H9 (cell line): ENCODE measurements at regions not wholly inside any gene's neighbourhood (a gene's known extent, or its start where the extent isn't known, plus 50 kb on each side); places are given as distances from the start of the nearest gene placed in this dataset.

Source experiments
- DNase-seq: peaks from one replicate; pipeline ENCODE4 v3.0.0-alpha.2; 2017
- H2AFZ ChIP-seq: one replicate; pipeline ENCODE4 v1.6.1; 2013; ENCODE audit warnings: mild to moderate bottlenecking, low read length, control low read depth, moderate library complexity
- H2AK5ac ChIP-seq: 2 replicates; pipeline ENCODE4 v1.6.1; 2013; ENCODE audit warnings: low read length, control low read depth, mixed read lengths; ENCODE audit not compliant: insufficient read length
- H2BK120ac ChIP-seq: one replicate; pipeline ENCODE4 v1.6.1; 2013; ENCODE audit warnings: low read depth, mild to moderate bottlenecking, low read length, control low read depth, inconsistent platforms; ENCODE audit not compliant: poor library complexity, severe bottlenecking
- H2BK12ac ChIP-seq: 2 replicates; pipeline ENCODE4 v1.6.1; 2013; ENCODE audit warnings: low read length, control low read depth, mixed read lengths, low read depth; ENCODE audit not compliant: insufficient read length
- H2BK15ac ChIP-seq: 2 replicates; pipeline ENCODE4 v1.6.1; 2013; ENCODE audit warnings: low read depth, low read length, control low read depth
- H2BK20ac ChIP-seq: one replicate; pipeline ENCODE4 v1.6.1; 2013; ENCODE audit warnings: low read depth, mild to moderate bottlenecking, low read length, control low read depth, inconsistent platforms; ENCODE audit not compliant: poor library complexity, severe bottlenecking
- H2BK5ac ChIP-seq: 2 replicates; pipeline ENCODE4 v1.6.1; 2013; ENCODE audit warnings: low read length, control low read depth, mixed read lengths; ENCODE audit not compliant: insufficient read length
- H3K14ac ChIP-seq: 2 replicates; pipeline ENCODE4 v1.6.1; 2013; ENCODE audit warnings: low read length, control low read depth; ENCODE audit not compliant: insufficient read depth
- H3K18ac ChIP-seq: 2 replicates; pipeline ENCODE4 v1.6.1; 2013; ENCODE audit warnings: low read depth, mild to moderate bottlenecking, mixed read lengths, low read length, control low read depth; ENCODE audit not compliant: insufficient read length
- H3K23ac ChIP-seq: 2 replicates; pipeline ENCODE4 v1.6.1; 2013; ENCODE audit warnings: low read length, control low read depth, mixed read lengths, low read depth; ENCODE audit not compliant: insufficient read length
- H3K23me2 ChIP-seq: 2 replicates; pipeline ENCODE4 v1.6.1; 2013; ENCODE audit warnings: low read depth, mild to moderate bottlenecking, mixed read lengths, low read length, control low read depth; ENCODE audit not compliant: insufficient read length, poor library complexity, severe bottlenecking
- H3K27ac ChIP-seq: 2 replicates; pipeline ENCODE4 v1.5.1; 2013; ENCODE audit warnings: low read length, control low read depth, mixed read lengths, low read depth; ENCODE audit not compliant: insufficient read length
- H3K27me3 ChIP-seq: 2 replicates; pipeline ENCODE4 v1.6.1; 2013; ENCODE audit warnings: low read length, control low read depth, inconsistent platforms; ENCODE audit not compliant: insufficient read depth
- H3K4ac ChIP-seq: 2 replicates; pipeline ENCODE4 v1.6.1; 2013; ENCODE audit warnings: low read depth, mild to moderate bottlenecking, control low read depth, inconsistent platforms, low read length, moderate library complexity
- H3K4me1 ChIP-seq: 2 replicates; pipeline ENCODE4 v1.6.1; 2013; ENCODE audit warnings: low read length, control low read depth, inconsistent platforms; ENCODE audit not compliant: insufficient read depth
- H3K4me2 ChIP-seq: 2 replicates; pipeline ENCODE4 v1.6.1; 2013; ENCODE audit warnings: low read length, control low read depth, mixed read lengths; ENCODE audit not compliant: insufficient read length, insufficient read depth
- H3K56ac ChIP-seq: 2 replicates; pipeline ENCODE4 v1.6.1; 2013; ENCODE audit warnings: low read depth, mild to moderate bottlenecking, mixed read lengths, low read length, control low read depth; ENCODE audit not compliant: insufficient read length
- H3K79me1 ChIP-seq: 2 replicates; pipeline ENCODE4 v1.6.1; 2013; ENCODE audit warnings: low read depth, mild to moderate bottlenecking, moderate library complexity, low read length, control low read depth, inconsistent platforms; ENCODE audit not compliant: insufficient read depth, poor library complexity, severe bottlenecking
- H3K79me2 ChIP-seq: 2 replicates; pipeline ENCODE4 v1.6.1; 2013; ENCODE audit warnings: low read length, control low read depth, inconsistent platforms; ENCODE audit not compliant: insufficient read depth
- H3K9ac ChIP-seq: 2 replicates; pipeline ENCODE4 v1.6.1; 2013; ENCODE audit warnings: low read length, control low read depth, mixed read lengths; ENCODE audit not compliant: insufficient read length; ENCODE audit errors: extremely low read depth
- H3K9me3 ChIP-seq: one replicate; pipeline ENCODE4 v1.6.1; 2013; ENCODE audit warnings: low read depth, low read length, inconsistent platforms; ENCODE audit not compliant: control insufficient read depth
- H3T11ph ChIP-seq: one replicate; pipeline ENCODE4 v1.6.1; 2013; ENCODE audit warnings: mild to moderate bottlenecking, low read length, control low read depth, inconsistent platforms
- H4K20me1 ChIP-seq: one replicate; pipeline ENCODE4 v1.6.1; 2013; ENCODE audit not compliant: control insufficient read depth, insufficient read length, insufficient read depth
- H4K5ac ChIP-seq: 2 replicates; pipeline ENCODE4 v1.6.1; 2013; ENCODE audit warnings: low read depth, mild to moderate bottlenecking, mixed read lengths, low read length, control low read depth; ENCODE audit not compliant: insufficient read length
- H4K8ac ChIP-seq: replicated peaks from 2 replicates; pipeline ENCODE4 v1.6.1; 2013; ENCODE audit warnings: low read length, control low read depth, mixed read lengths, low read depth; ENCODE audit not compliant: insufficient read length
- H4K91ac ChIP-seq: 2 replicates; pipeline ENCODE4 v1.6.1; 2013; ENCODE audit warnings: low read depth, mild to moderate bottlenecking, moderate library complexity, mixed read lengths, low read length, control low read depth; ENCODE audit not compliant: insufficient read length
- H3K27ac Mint-ChIP-seq, 3 experiments: 2 replicates in 2 of 3; 3 replicates in 1 of 3; pipeline ENCODE4 v1.8.0; 2020 to 2021; ENCODE audit warnings: mixed read lengths in 3 of 3, mild to moderate bottlenecking in 1 of 3, moderate library complexity in 1 of 3
- H3K27me3 Mint-ChIP-seq: 2 replicates; pipeline ENCODE4 v1.8.0; 2021; ENCODE audit warnings: low read depth, mild to moderate bottlenecking, moderate library complexity, mixed read lengths
- H3K36me3 Mint-ChIP-seq, 3 experiments: 2 replicates in 2 of 3; 3 replicates in 1 of 3; pipeline ENCODE4 v1.8.0; 2020 to 2021; ENCODE audit warnings: low read depth in 3 of 3, mixed read lengths in 3 of 3; ENCODE audit not compliant: insufficient read depth in 1 of 3
- H3K4me1 Mint-ChIP-seq, 2 experiments: 2 replicates each; pipeline ENCODE4 v1.8.0; 2020; ENCODE audit warnings: mixed read lengths in 2 of 2
- H3K4me3 Mint-ChIP-seq, 2 experiments: 2 replicates in 1 of 2; 3 replicates in 1 of 2; pipeline ENCODE4 v1.8.0; 2020 to 2021; ENCODE audit warnings: mild to moderate bottlenecking in 2 of 2, mixed read lengths in 2 of 2, moderate library complexity in 1 of 2
- H3K9me3 Mint-ChIP-seq, 2 experiments: 2 replicates in 1 of 2; 3 replicates in 1 of 2; pipeline ENCODE4 v1.8.0; 2020; ENCODE audit warnings: mild to moderate bottlenecking in 2 of 2, mixed read lengths in 2 of 2, moderate library complexity in 1 of 2
- CTCF ChIP-seq: fragments of 200-600 bp; sonication (generic); conservative IDR thresholded peaks from 3 replicates; pipeline ENCODE4 v1.8.0; 2021; ENCODE audit warnings: antibody characterized with exemption, mild to moderate bottlenecking

- no peaks in the 10 kb centered on the region for H3K79me2 ChIP-seq
- no peak overlapping the region for H3K4ac ChIP-seq
- H2BK120ac ChIP-seq: no peak overlapping the region
- H3K27me3 ChIP-seq: no peaks in the 10 kb centered on the region
- no peak overlapping the region for H2AK5ac ChIP-seq
- H4K91ac ChIP-seq: no peak overlapping the region
- no peak overlapping the region for H3K4me2 ChIP-seq
- H2BK5ac ChIP-seq: no peak overlapping the region
- H3T11ph ChIP-seq: no peak overlapping the region
- H3K27ac Mint-ChIP-seq: no peak overlapping the region
- H2BK12ac ChIP-seq: no peak overlapping the region
- H2AFZ ChIP-seq: no peak overlapping the region
- no peak overlapping the region for H3K14ac ChIP-seq
- no peaks in the 10 kb centered on the region; a peak in 1 of 4 replicates for H3K4me1 Mint-ChIP-seq
- no peak overlapping the region for H4K5ac ChIP-seq
- no peak overlapping the region for H2BK15ac ChIP-seq
- no peaks in the 10 kb centered on the region for H3K27me3 Mint-ChIP-seq
- peaks cover 0 to 6% (median 5%) of the 10 kb centered on the region in 3 experiments; a peak in 2 of 7 replicates for H3K36me3 Mint-ChIP-seq
- no peak overlapping the region for H3K4me3 Mint-ChIP-seq
- H4K8ac ChIP-seq: no peak overlapping the region
- DNase-seq: no peak
- H3K18ac ChIP-seq: no peak overlapping the region
- H3K56ac ChIP-seq: no peak overlapping the region
- H3K4me1 ChIP-seq: no peaks in the 10 kb centered on the region
- no peaks in the 10 kb centered on the region for H3K23me2 ChIP-seq
- H3K9me3 ChIP-seq: no peaks in the 10 kb centered on the region
- TF ChIP-seq CTCF: no peak
- no peaks in the 10 kb centered on the region for H3K79me1 ChIP-seq
- no peak overlapping the region for H3K9ac ChIP-seq
- H3K27ac ChIP-seq: no peak overlapping the region
- no peaks in the 10 kb centered on the region for H4K20me1 ChIP-seq
- peaks cover 0 to 6% of the 10 kb centered on the region in 2 experiments; a peak in 2 of 5 replicates for H3K9me3 Mint-ChIP-seq
- no peak overlapping the region for H2BK20ac ChIP-seq
- no peak overlapping the region for H3K23ac ChIP-seq
These were observed 57.2 kb downstream of the KIF4B start for GRCh38 chr5:155070781-155071180.
